Loucy (cell line): ENCODE measurements at regions not wholly inside any gene's neighbourhood (a gene's known extent, or its start where the extent isn't known, plus 50 kb on each side); places are given as distances from the start of the nearest gene placed in this dataset.

Experiments used
- EZH2phosphoT487 ChIP-seq: fragments of 200-600 bp; IDR thresholded peaks from 2 replicates; pipeline ENCODE4 v1.6.1; 2018; ENCODE audit warnings: antibody characterized with exemption, mild to moderate bottlenecking, moderate library complexity, borderline replicate concordance
- TF ChIP-seq, protein P1 (sequence below): fragments of 200-600 bp; sonication (generic); conservative IDR thresholded peaks from 2 replicates; pipeline ENCODE4 v1.5.1; 2014; ENCODE audit warnings: mild to moderate bottlenecking, antibody characterized with exemption, low read length

DNA sequence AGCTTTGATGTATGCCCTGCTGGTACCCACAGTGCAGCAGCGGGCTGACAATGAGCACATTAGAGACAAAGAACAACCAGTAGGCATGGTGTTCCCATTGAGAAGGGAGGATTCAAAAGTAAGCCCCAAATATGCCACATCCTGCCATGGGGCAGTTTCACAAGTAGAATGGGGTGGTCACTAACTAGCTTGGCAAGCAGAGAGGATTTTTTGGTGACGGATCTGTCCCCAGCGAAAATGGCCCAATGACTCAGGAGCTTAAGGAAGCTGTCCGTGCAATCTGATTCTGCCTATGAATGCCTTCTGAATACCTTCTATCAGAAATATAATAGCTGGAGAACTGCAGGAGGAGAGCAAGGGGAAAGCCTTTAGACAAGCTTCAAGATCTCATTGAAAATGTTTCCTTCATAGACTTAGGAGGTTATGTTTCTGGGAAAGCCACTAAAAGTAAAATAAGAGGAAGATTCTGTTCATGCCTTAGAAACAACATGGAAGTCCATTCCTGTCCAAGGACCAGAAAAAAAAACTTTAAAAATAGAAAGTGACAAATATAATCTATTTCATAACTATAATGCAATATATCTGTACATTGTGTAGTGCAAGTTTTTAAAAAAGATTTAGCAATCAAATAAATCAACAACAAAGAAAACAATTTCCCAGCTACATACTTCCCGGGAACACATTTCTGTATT, 117.5 kb upstream of the SLC14A2 start:
- TF ChIP-seq, protein P1, sequence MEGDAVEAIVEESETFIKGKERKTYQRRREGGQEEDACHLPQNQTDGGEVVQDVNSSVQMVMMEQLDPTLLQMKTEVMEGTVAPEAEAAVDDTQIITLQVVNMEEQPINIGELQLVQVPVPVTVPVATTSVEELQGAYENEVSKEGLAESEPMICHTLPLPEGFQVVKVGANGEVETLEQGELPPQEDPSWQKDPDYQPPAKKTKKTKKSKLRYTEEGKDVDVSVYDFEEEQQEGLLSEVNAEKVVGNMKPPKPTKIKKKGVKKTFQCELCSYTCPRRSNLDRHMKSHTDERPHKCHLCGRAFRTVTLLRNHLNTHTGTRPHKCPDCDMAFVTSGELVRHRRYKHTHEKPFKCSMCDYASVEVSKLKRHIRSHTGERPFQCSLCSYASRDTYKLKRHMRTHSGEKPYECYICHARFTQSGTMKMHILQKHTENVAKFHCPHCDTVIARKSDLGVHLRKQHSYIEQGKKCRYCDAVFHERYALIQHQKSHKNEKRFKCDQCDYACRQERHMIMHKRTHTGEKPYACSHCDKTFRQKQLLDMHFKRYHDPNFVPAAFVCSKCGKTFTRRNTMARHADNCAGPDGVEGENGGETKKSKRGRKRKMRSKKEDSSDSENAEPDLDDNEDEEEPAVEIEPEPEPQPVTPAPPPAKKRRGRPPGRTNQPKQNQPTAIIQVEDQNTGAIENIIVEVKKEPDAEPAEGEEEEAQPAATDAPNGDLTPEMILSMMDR, result no peak
- no peak for TF ChIP-seq EZH2phosphoT487
